Astrocyte of the spinal cord (primary cell): ENCODE measurements at regions not wholly inside any gene's neighbourhood (a gene's known extent, or its start where the extent isn't known, plus 50 kb on each side); places are given as distances from the start of the nearest gene placed in this dataset.

ENCODE experiments used
- DNase-seq: peaks from one replicate; pipeline ENCODE4 v3.0.0; 2011; ENCODE audit warnings: low read depth, low spot score
- H3K4me3 ChIP-seq: 2 replicates; pipeline ENCODE4 v1.5.1; 2011; ENCODE audit warnings: low read depth, mild to moderate bottlenecking, low read length, moderate library complexity
- CTCF ChIP-seq: IDR thresholded peaks from 2 replicates; pipeline ENCODE4 v1.5.1; 2012; ENCODE audit warnings: low read depth, mild to moderate bottlenecking, low read length, inconsistent platforms
- in situ Hi-C: cut with HindIII; loops from 2 replicates; pipeline ENCODE4 v1.10.0; 2017; ENCODE audit warnings: low sequenced_read_pairs

- no peak for TF ChIP-seq CTCF
- in situ Hi-C loops, result no loop called here
- no peak overlapping the region for H3K4me3 ChIP-seq
Measured at GRCh38 chr4:128560754-128561495, 248.6 kb upstream of the JADE1 start.

GRCh38 chr4:128558896-128559679 is 250.4 kb upstream of the JADE1 start:
- DNase-seq, result peak; percentile 87
- in situ Hi-C loops, result no loop called here
- no peak for TF ChIP-seq CTCF
- H3K4me3 ChIP-seq, result no peak overlapping the region

More at GRCh38 chr4:128560754-128561495, 248.6 kb upstream of the JADE1 start:
- no peak for DNase-seq

DNA sequence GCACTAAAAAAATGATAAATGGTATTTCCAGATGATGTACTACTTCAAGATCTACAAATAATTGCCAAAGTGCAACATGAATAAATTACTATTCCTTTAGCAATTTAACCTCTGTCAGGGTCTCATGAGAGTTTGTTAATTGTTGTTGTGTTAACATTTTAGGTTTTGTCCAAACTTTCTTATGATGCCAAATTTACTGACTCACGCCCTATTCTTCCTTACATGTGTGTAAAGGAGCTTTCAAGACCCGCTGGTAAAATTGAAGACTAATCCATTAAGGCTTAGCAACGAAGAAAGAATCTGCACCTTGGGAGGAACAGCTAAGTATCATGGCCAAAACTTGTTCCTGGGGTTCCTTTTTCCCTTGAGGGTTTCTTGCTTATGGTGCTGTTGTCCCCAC is 252.7 kb upstream of the JADE1 start:
- TF ChIP-seq CTCF, result no peak
- no peak overlapping the region for H3K4me3 ChIP-seq
- DNase-seq, result no peak
- in situ Hi-C loops, result no loop called here

DNA sequence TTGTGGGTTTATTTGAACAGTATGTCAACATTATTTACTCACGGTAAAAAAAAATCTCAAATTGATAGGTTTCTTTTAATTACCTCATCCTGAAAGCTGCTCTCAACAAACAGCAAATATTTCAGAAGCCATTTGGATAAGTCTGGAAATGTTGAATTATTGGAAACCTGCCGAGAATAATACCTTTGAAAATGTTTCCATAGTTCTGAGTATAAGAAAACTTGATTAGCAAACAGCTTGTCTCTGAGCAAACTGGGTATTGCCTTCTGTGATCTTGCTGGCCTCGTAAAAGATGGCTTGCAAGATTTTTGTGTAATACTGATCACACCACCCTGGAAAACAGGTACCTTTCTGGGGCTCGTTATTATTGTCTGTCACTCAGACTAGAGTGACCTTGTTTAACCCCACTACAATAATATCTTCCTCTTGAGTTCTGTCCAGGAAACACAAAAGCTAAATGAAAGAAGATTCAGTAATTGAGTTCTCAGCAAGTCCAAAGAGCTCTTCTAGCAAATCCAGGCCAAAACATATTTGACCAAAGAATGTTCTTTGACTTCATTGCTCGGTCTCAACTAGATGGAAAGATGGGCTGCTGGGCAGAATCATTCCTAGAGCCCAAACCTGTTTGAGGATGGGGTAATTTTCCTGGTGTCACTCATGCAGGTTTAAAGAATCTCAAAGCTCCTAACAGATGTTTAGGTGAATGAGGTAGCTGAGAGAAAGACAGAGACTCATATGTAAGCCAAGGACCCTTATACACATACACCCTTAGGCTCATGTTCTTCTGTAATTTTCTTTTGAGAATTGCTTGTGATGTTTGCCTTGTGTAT is 255.6 kb upstream of the JADE1 start:
- H3K4me3 ChIP-seq, result no peak overlapping the region
- TF ChIP-seq CTCF, result no peak
- in situ Hi-C loops, result no loop called here
- DNase-seq, result no peak

DNA sequence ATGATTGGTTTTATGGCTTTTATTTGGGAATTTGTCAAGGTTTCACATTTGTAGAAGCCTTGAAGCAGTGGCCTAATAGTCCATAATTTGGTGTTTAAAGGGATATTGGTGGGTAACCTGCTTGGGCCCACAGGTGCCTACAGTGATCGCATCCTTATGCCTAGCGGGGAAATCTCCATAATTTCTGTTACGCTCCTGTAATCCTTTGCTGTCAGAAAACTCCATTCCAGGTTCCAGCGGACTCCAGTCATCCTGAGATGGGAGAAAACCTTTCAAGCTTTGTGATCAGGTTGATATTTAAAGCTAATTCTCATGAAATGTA is 257.0 kb upstream of the JADE1 start:
- no peak for DNase-seq
- TF ChIP-seq CTCF, result no peak
- H3K4me3 ChIP-seq, result no peak overlapping the region
- in situ Hi-C loops, result no loop called here

GRCh38 chr4:128551280-128551679 is 258.2 kb upstream of the JADE1 start:
- DNase-seq, result no peak
- in situ Hi-C loops, result no loop called here
- H3K4me3 ChIP-seq, result no peak overlapping the region
- TF ChIP-seq CTCF, result no peak
